Glutamatergic neuron (in vitro differentiated cells): ENCODE measurements at regions not wholly inside any gene's neighbourhood (a gene's known extent, or its start where the extent isn't known, plus 50 kb on each side); places are given as distances from the start of the nearest gene placed in this dataset.

Source experiments
- DNase-seq: peaks from one replicate; pipeline ENCODE4 v3.0.0; 2022
- H3K27ac Mint-ChIP-seq: one replicate; pipeline ENCODE4 v1.8.0; 2020; ENCODE audit warnings: mild to moderate bottlenecking, mixed read lengths, inconsistent platforms; ENCODE audit not compliant: unreplicated experiment
- H3K27me3 Mint-ChIP-seq: one replicate; pipeline ENCODE4 v1.8.0; 2020; ENCODE audit warnings: mild to moderate bottlenecking, moderate library complexity, mixed read lengths, inconsistent platforms; ENCODE audit not compliant: unreplicated experiment
- H3K36me3 Mint-ChIP-seq: one replicate; pipeline ENCODE4 v1.8.0; 2020; ENCODE audit warnings: mild to moderate bottlenecking, mixed read lengths, inconsistent platforms; ENCODE audit not compliant: unreplicated experiment
- H3K4me1 Mint-ChIP-seq: one replicate; pipeline ENCODE4 v1.8.0; 2020; ENCODE audit warnings: mild to moderate bottlenecking, low read depth, mixed read lengths, inconsistent platforms; ENCODE audit not compliant: unreplicated experiment
- H3K4me3 Mint-ChIP-seq: one replicate; pipeline ENCODE4 v1.8.0; 2020; ENCODE audit warnings: mild to moderate bottlenecking, mixed read lengths, inconsistent platforms; ENCODE audit not compliant: unreplicated experiment
- H3K9me3 Mint-ChIP-seq: one replicate; pipeline ENCODE4 v1.8.0; 2020; ENCODE audit warnings: mild to moderate bottlenecking, moderate library complexity, mixed read lengths, inconsistent platforms; ENCODE audit not compliant: unreplicated experiment
- CTCF ChIP-seq: fragments of 200-600 bp; sonication (generic); IDR thresholded peaks from one replicate; pipeline ENCODE4 v1.5.0; 2021; ENCODE audit not compliant: partially characterized antibody, unreplicated experiment

GRCh38 chr1:38724160-38725131 is 135.1 kb downstream of the RRAGC start:
- peaks cover 11% of the 10 kb centered on the region for H3K4me1 Mint-ChIP-seq
- no peak overlapping the region for H3K4me3 Mint-ChIP-seq
- H3K27ac Mint-ChIP-seq, result no peak overlapping the region
- no peaks in the 10 kb centered on the region for H3K36me3 Mint-ChIP-seq
- TF ChIP-seq CTCF, result no peak
- peaks cover 2% of the 10 kb centered on the region for H3K9me3 Mint-ChIP-seq
- peaks cover 3% of the 10 kb centered on the region for H3K27me3 Mint-ChIP-seq
- no peak for DNase-seq

DNA sequence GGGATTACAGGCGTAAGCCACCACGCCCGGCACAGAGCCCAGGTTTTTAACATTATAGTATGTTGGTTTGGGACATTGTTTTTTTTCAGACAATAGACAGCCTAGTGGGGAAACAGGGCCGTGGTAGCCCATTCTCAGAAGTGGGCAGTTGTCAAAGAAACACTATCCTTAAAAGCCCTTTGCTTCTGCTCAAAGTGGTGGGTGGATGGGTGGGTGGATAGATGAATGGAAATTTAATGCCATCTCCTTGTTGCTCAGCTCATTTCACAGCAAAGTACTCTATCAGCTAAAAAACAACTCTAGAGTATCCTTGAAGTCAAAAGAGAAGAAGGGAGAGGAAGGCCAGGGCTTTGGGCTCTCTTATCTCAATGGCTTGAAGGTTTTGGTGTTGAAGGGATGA is 137.8 kb downstream of the RRAGC start:
- no peaks in the 10 kb centered on the region for H3K4me1 Mint-ChIP-seq
- H3K27me3 Mint-ChIP-seq, result peaks cover 3% of the 10 kb centered on the region

GRCh38 chr1:38719880-38720279 is 139.7 kb downstream of the RRAGC start:
- H3K27me3 Mint-ChIP-seq, result peaks cover 3% of the 10 kb centered on the region
- no peak overlapping the region for H3K27ac Mint-ChIP-seq

More for the DNA sequence above, 137.8 kb downstream of the RRAGC start:
- H3K36me3 Mint-ChIP-seq, result no peaks in the 10 kb centered on the region
- H3K4me3 Mint-ChIP-seq, result no peak overlapping the region
- H3K27ac Mint-ChIP-seq, result no peak overlapping the region
- DNase-seq, result no peak
- peaks cover 2% of the 10 kb centered on the region for H3K9me3 Mint-ChIP-seq
- TF ChIP-seq CTCF, result no peak

GRCh38 chr1:38718031-38718430 is 141.5 kb downstream of the RRAGC start:
- TF ChIP-seq CTCF, result no peak
- DNase-seq, result no peak
- Mint-ChIP-seq H3K27me3 (peaks cover 2% of the 10 kb centered on the region), H3K4me1 (no peaks in the 10 kb centered on the region), H3K36me3 (no peaks in the 10 kb centered on the region), H3K4me3 (no peak overlapping the region), H3K27ac (no peak overlapping the region), H3K9me3 (peaks cover 2% of the 10 kb centered on the region)

More at GRCh38 chr1:38719880-38720279, 139.7 kb downstream of the RRAGC start:
- peaks cover 2% of the 10 kb centered on the region for H3K9me3 Mint-ChIP-seq
- no peaks in the 10 kb centered on the region for H3K4me1 Mint-ChIP-seq
- DNase-seq, result no peak
- no peak for TF ChIP-seq CTCF
- H3K36me3 Mint-ChIP-seq, result no peaks in the 10 kb centered on the region
- H3K4me3 Mint-ChIP-seq, result no peak overlapping the region

- H3K4me3 Mint-ChIP-seq, result no peak overlapping the region
- H3K4me1 Mint-ChIP-seq, result no peaks in the 10 kb centered on the region
- peaks cover 3% of the 10 kb centered on the region for H3K9me3 Mint-ChIP-seq
- no peak overlapping the region for H3K27ac Mint-ChIP-seq
- no peaks in the 10 kb centered on the region for H3K36me3 Mint-ChIP-seq
- no peak for DNase-seq
- TF ChIP-seq CTCF, result no peak
- peaks cover 2% of the 10 kb centered on the region for H3K27me3 Mint-ChIP-seq
Measured at GRCh38 chr1:38716229-38716628, 143.3 kb downstream of the RRAGC start.
